HCT116 (cell line): ENCODE measurements at regions not wholly inside any gene's neighbourhood (a gene's known extent, or its start where the extent isn't known, plus 50 kb on each side); places are given as distances from the start of the nearest gene placed in this dataset.

Source experiments
- CEBPB ChIP-seq: IDR thresholded peaks from 2 replicates; pipeline ENCODE4 v1.6.1; 2012; ENCODE audit warnings: low read depth
- CTCF ChIP-seq, 3 experiments: fragments of 200-600 bp in 1 of 3; sonication (generic) in 1 of 3; IDR thresholded peaks in 2 of 3; conservative IDR thresholded peaks in 1 of 3; 2 replicates each; pipeline ENCODE4 v1.5.1; 2012 to 2017; ENCODE audit warnings: low read depth in 2 of 3, low read length in 2 of 3, antibody characterized with exemption in 1 of 3, borderline replicate concordance in 1 of 3, control low read depth in 1 of 3, mild to moderate bottlenecking in 1 of 3, mixed read lengths in 1 of 3, mixed run types in 1 of 3, moderate library complexity in 1 of 3; ENCODE audit not compliant: insufficient read depth in 1 of 3
- POLR2AphosphoS5 ChIP-seq: IDR thresholded peaks from 2 replicates; pipeline ENCODE4 v1.6.1; 2011; ENCODE audit warnings: mild to moderate bottlenecking, low read depth, low read length, moderate library complexity
- ZFX ChIP-seq: fragments of 450-650 bp; IDR thresholded peaks from 2 replicates; pipeline ENCODE4 v1.6.1; 2017

GRCh38 chr20:43843096-43843964 lies 71.3 kb upstream of the TOX2 start:
- TF ChIP-seq ZFX (no peak), CTCF (IDR thresholded peaks at IDR 0.05 in 2 of 3, conservative IDR thresholded peaks at IDR 0.05 in 1 of 3; ENCODE audit: borderline replicate concordance in 1 of 3, insufficient read depth in 1 of 3, low read depth in 2 of 3, low read length in 2 of 3) (no peak), CEBPB (no peak), POLR2AphosphoS5 (no peak)
